PC-3 (cell line): ENCODE measurements at regions not wholly inside any gene's neighbourhood (a gene's known extent, or its start where the extent isn't known, plus 50 kb on each side); places are given as distances from the start of the nearest gene placed in this dataset.

Experiments
- ATAC-seq: fragments of 200-7000 bp; cut with Tn5 transposase; 2 replicates; pipeline ENCODE4 v1.9.1; 2020; ENCODE audit warnings: mild to moderate bottlenecking, moderate library complexity
- BruUV-seq: library from RNA; stranded (reverse); fragments of 400-500 nt; replicated peaks from 2 replicates; lab custom pipeline; 2021; lab: Mats Ljungman, UMichigan
- CTCF ChIA-PET: fragments of 300-600 bp; sonication (Branson Sonifier 250); formaldehyde crosslinking; loops from one replicate; lab custom pipeline; 2022; ENCODE audit warnings: antibody characterized with exemption; lab: Charles Lee
- POLR2A ChIA-PET: fragments of 300-600 bp; sonication (Branson Sonifier 250); formaldehyde crosslinking; loops from one replicate; lab custom pipeline; 2022; ENCODE audit warnings: antibody characterized with exemption; ENCODE audit not compliant: unreplicated experiment; lab: Charles Lee
- DNase-seq: peaks from one replicate; pipeline ENCODE4 v3.0.0-alpha.2; 2015
- H2AFZ ChIP-seq: fragments of 300-600 bp; sonication (generic); 2 replicates; pipeline ENCODE4 v1.6.0; 2016; ENCODE audit warnings: antibody characterized with exemption, low read length
- H3F3A ChIP-seq: fragments of 300-600 bp; sonication (generic); one replicate; pipeline ENCODE4 v1.6.0; 2017; ENCODE audit warnings: antibody characterized with exemption, low read length, control low read depth, mild to moderate bottlenecking; ENCODE audit not compliant: unreplicated experiment
- H3K27ac ChIP-seq: fragments of 300-600 bp; sonication (generic); 2 replicates; pipeline ENCODE4 v1.5.1; 2016; ENCODE audit warnings: mild to moderate bottlenecking, low read length
- H3K27me3 ChIP-seq: fragments of 300-600 bp; sonication (generic); 2 replicates; pipeline ENCODE4 v1.6.1; 2016; ENCODE audit warnings: low read length, mixed read lengths
- H3K36me3 ChIP-seq: fragments of 300-600 bp; sonication (generic); 2 replicates; pipeline ENCODE4 v1.6.1; 2016; ENCODE audit warnings: low read depth, mixed run types, low read length, mixed read lengths
- H3K4me1 ChIP-seq: fragments of 300-600 bp; sonication (generic); 2 replicates; pipeline ENCODE4 v1.5.1; 2016; ENCODE audit warnings: low read length; ENCODE audit not compliant: insufficient read depth
- H3K4me2 ChIP-seq: fragments of 300-600 bp; sonication (generic); 2 replicates; pipeline ENCODE4 v1.6.0; 2016; ENCODE audit warnings: low read length
- H3K4me3 ChIP-seq: fragments of 300-600 bp; sonication (generic); 2 replicates; pipeline ENCODE4 v1.5.1; 2016; ENCODE audit warnings: mild to moderate bottlenecking, low read length, mixed read lengths
- H3K79me2 ChIP-seq: fragments of 300-600 bp; sonication (generic); 2 replicates; pipeline ENCODE4 v1.6.1; 2017; ENCODE audit warnings: low read length, mixed read lengths
- H3K9ac ChIP-seq: fragments of 300-600 bp; sonication (generic); 2 replicates; pipeline ENCODE4 v1.6.0; 2016; ENCODE audit warnings: mild to moderate bottlenecking, low read length
- H3K9me2 ChIP-seq: fragments of 300-600 bp; sonication (generic); replicated peaks from 2 replicates; pipeline ENCODE4 v1.6.1; 2016; ENCODE audit warnings: mixed run types, low read length, mixed read lengths
- H3K9me3 ChIP-seq: fragments of 300-600 bp; sonication (generic); 2 replicates; pipeline ENCODE4 v1.6.1; 2016; ENCODE audit warnings: low read length, mixed read lengths
- H4K20me1 ChIP-seq: fragments of 300-600 bp; sonication (generic); 2 replicates; pipeline ENCODE4 v1.6.1; 2016; ENCODE audit warnings: low read length, mixed read lengths
- CTCF ChIP-seq: fragments of 300-600 bp; sonication (generic); conservative IDR thresholded peaks from 2 replicates; pipeline ENCODE4 v1.5.1; 2017; ENCODE audit warnings: antibody characterized with exemption, low read depth, mild to moderate bottlenecking, low read length
- EZH2 ChIP-seq: fragments of 300-600 bp; sonication (generic); IDR thresholded peaks from one replicate; pipeline ENCODE4 v1.6.1; 2017; ENCODE audit warnings: antibody characterized with exemption, mild to moderate bottlenecking, low read length; ENCODE audit not compliant: unreplicated experiment
- EZH2phosphoT487 ChIP-seq: fragments of 300-600 bp; sonication (generic); IDR thresholded peaks from 2 replicates; pipeline ENCODE4 v1.6.1; 2018; ENCODE audit warnings: mild to moderate bottlenecking, antibody characterized with exemption, low read length, borderline replicate concordance
- intact Hi-C: fragments of 100-400 bp; cut with micrococcal nuclease; formaldehyde crosslinking; loops from 2 replicates; pipeline ENCODE4 v1.9.0; 2023

DNA sequence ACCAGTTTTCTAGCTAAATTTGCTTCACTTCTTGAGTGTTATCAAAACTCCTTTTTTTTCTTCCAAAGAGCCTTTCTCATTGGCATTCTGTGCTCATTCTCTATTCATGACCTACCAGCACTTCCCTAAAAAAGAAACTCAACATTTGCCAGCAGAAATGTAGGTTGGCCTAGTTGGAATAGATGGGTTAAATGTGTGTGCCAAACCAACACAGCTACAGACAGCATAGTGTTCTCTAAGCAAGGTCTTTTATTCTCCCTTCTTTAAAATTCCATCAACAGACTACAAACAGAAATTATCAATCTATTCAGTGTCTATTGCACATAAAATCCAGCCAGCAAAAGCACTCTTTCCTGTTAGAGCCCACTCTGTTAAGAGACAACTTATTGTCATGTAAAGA, 255.8 kb upstream of the PUM3 start:
- intact Hi-C loops: no loop called here
- no peak for ATAC-seq
- Histone ChIP-seq H3K27ac (no peak overlapping the region), H3K36me3 (no peaks in the 10 kb centered on the region), H3K9me3 (no peaks in the 10 kb centered on the region), H3K9ac (no peak overlapping the region), H3K4me3 (no peak overlapping the region), H3K4me2 (no peak overlapping the region), H3F3A (no peaks in the 10 kb centered on the region), H2AFZ (no peak overlapping the region), H3K27me3 (peaks cover 23% of the 10 kb centered on the region; the same call in 1 of the 2 replicates), H3K79me2 (no peaks in the 10 kb centered on the region), H4K20me1 (no peaks in the 10 kb centered on the region), H3K9me2 (no peaks in the 10 kb centered on the region), H3K4me1 (no peaks in the 10 kb centered on the region)
- BruUV-seq: no TSS peak
- no peak for DNase-seq
- ChIA-PET CTCF (no interaction called here), POLR2A (no interaction called here)
- TF ChIP-seq EZH2phosphoT487 (no peak), EZH2 (no peak), CTCF (no peak)

- H3K79me2 ChIP-seq: no peaks in the 10 kb centered on the region
- no TSS peak for BruUV-seq
- no peak overlapping the region for H3K4me3 ChIP-seq
- ChIA-PET POLR2A (no interaction called here), CTCF (no interaction called here)
- H3K9ac ChIP-seq: no peak overlapping the region
- ATAC-seq: no peak
- H2AFZ ChIP-seq: no peak overlapping the region
- H3K27ac ChIP-seq: no peak overlapping the region
- no peak for DNase-seq
- no peak overlapping the region for H3K4me2 ChIP-seq
- no peaks in the 10 kb centered on the region for H4K20me1 ChIP-seq
- H3F3A ChIP-seq: no peaks in the 10 kb centered on the region
- H3K36me3 ChIP-seq: no peaks in the 10 kb centered on the region
- TF ChIP-seq EZH2 (no peak), CTCF (no peak), EZH2phosphoT487 (no peak)
- H3K4me1 ChIP-seq: no peaks in the 10 kb centered on the region
- no peaks in the 10 kb centered on the region for H3K9me3 ChIP-seq
- intact Hi-C loops: no loop called here
- H3K9me2 ChIP-seq: no peaks in the 10 kb centered on the region
- 0 out of 2 replicates have a peak, but pooled peaks cover 4% of the 10 kb centered on the region for H3K27me3 ChIP-seq
Observed at GRCh38 chr9:3088219-3088618, 244.3 kb upstream of the PUM3 start.

DNA sequence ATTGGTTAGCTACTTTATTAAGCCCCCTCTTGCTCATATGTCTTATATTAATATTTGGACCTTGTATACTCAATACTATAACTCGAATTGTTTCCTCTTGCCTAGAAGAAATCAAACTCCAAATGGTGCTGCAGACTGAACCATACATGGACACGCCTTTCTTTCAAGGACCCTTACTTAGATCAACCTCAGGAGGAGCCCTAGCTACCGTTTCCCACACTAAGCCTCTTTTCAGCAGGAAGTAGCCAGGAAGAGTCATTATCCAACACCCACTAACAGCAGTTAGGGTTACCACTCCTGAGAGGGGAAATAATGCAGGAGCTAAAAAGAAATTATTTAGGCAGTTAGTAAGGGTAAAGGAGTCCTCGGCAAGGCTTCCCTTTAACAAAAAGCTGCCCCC, 243.8 kb upstream of the PUM3 start:
- no peaks in the 10 kb centered on the region for H3K9me2 ChIP-seq
- no peaks in the 10 kb centered on the region for H3F3A ChIP-seq
- H3K36me3 ChIP-seq: no peaks in the 10 kb centered on the region
- no peak overlapping the region for H3K4me2 ChIP-seq
- intact Hi-C loops: no loop called here
- no peak for ATAC-seq
- H3K9me3 ChIP-seq: no peaks in the 10 kb centered on the region
- no peaks in the 10 kb centered on the region for H3K4me1 ChIP-seq
- no peaks in the 10 kb centered on the region for H4K20me1 ChIP-seq
- 0 out of 2 replicates have a peak, but pooled peaks cover 4% of the 10 kb centered on the region for H3K27me3 ChIP-seq
- DNase-seq: no peak
- H3K27ac ChIP-seq: no peak overlapping the region
- POLR2A ChIA-PET: no interaction called here
- CTCF ChIA-PET: no interaction called here
- H3K9ac ChIP-seq: no peak overlapping the region
- H3K4me3 ChIP-seq: no peak overlapping the region
- BruUV-seq: no TSS peak
- H2AFZ ChIP-seq: no peak overlapping the region
- TF ChIP-seq EZH2phosphoT487 (no peak), CTCF (no peak), EZH2 (no peak)
- H3K79me2 ChIP-seq: no peaks in the 10 kb centered on the region
